ENCODE measurements at regions not wholly inside any gene's neighbourhood (a gene's known extent, or its start where the extent isn't known, plus 50 kb on each side); places are given as distances from the start of the nearest gene placed in this dataset.

GRCh38 chr14:104370256-104370870 is 209.2 kb upstream of the C14orf180 start:
- no peak for TF ChIP-seq CTCF (conservative IDR thresholded peaks at IDR 0.05; ENCODE audit: low read length)
- no peak for DNase-seq (ENCODE audit: low read depth)
- no peak overlapping the region for H3K4me3 ChIP-seq (ENCODE audit: low read length)

- TF ChIP-seq CTCF (conservative IDR thresholded peaks at IDR 0.05; ENCODE audit: low read length): no peak
- DNase-seq (ENCODE audit: low read depth): no peak
- no peak overlapping the region for H3K4me3 ChIP-seq (ENCODE audit: low read length)
These were observed 208.5 kb upstream of the C14orf180 start for GRCh38 chr14:104371031-104371430.

DNA sequence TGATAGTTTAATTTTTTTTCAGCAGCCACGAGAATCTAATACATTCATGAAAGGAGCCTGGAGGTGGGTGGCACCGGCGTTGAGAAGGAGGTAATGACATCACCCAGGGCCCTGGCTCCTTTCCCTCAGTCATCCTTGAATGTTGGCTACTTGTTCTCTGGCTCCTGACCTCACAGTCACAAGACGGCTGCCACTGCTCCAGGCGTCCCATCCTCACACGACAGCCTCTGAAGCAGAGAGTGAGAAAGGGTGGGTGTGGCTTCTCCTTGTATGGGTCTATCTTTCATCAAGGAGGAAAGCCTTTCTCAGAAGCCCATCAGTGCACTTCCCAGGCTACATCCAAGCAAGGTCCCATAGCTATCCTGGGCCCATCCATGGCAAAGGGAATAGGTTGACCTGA is 207.6 kb upstream of the C14orf180 start:
- no peak for DNase-seq (ENCODE audit: low read depth)
- no peak for TF ChIP-seq CTCF (conservative IDR thresholded peaks at IDR 0.05; ENCODE audit: low read length)
- no peak overlapping the region for H3K4me3 ChIP-seq (ENCODE audit: low read length)

GRCh38 chr14:104372390-104373054 is 207.0 kb upstream of the C14orf180 start:
- no peak overlapping the region for H3K4me3 ChIP-seq (ENCODE audit: low read length)
- DNase-seq (ENCODE audit: low read depth): no peak
- TF ChIP-seq CTCF (conservative IDR thresholded peaks at IDR 0.05; ENCODE audit: low read length): no peak

GRCh38 chr14:104373055-104373854 is 206.3 kb upstream of the C14orf180 start:
- DNase-seq (ENCODE audit: low read depth): no peak
- TF ChIP-seq CTCF (conservative IDR thresholded peaks at IDR 0.05; ENCODE audit: low read length): no peak
- H3K4me3 ChIP-seq (ENCODE audit: low read length): no peak overlapping the region

DNA sequence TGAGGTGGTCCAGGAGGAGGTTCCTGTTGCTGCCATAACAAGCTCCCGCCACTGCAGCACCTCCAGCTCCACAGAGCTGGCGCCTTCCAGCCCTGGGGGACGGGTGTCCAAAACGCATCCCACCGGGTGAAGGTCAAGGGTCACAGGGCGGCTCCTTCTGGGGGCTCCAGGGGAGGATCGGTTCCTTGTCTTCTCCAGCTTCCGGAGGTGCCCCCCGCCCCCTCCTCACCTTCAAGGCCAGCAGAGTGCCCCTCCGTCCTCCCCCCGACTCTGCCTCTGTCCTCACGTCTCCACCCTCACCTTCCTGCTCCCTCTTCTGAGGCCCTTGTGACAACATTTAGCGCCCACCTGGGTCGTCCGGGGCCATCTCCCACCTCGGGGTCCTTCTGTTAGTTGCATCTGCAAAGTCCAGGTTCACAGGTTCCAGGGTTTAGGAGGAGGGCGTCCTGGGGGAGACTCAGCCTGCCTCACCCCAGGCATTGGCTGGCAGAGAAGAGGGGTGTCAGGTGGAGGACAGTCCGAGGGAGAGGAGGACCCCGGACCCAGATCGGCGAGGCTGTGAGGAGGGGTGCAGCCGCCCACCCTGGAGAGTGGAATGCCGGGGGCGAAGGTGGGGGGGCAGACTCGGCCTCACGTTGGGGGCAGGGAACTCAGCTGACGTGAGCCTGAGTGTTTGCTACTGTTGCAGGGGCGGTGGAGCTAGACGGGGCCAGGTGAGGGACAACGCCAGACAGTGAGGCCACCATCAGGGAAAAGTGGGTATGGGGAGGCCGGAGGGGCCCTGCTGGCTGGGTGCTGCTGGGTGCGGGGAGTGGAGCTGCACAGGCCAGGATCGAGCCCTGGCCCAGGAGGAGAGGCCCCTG is 205.5 kb upstream of the C14orf180 start:
- DNase-seq (ENCODE audit: low read depth): no peak
- no peak overlapping the region for H3K4me3 ChIP-seq (ENCODE audit: low read length)
- TF ChIP-seq CTCF (conservative IDR thresholded peaks at IDR 0.05; ENCODE audit: low read length): no peak

All from AG10803 (cell line).